HG03558 (cell line): ENCODE measurements at regions not wholly inside any gene's neighbourhood (a gene's known extent, or its start where the extent isn't known, plus 50 kb on each side); places are given as distances from the start of the nearest gene placed in this dataset.

Source experiments
- ATAC-seq: cut with Tn5 transposase; IDR thresholded peaks from one replicate; pipeline ENCODE4 v1.9.1; 2021; ENCODE audit warnings: moderate number of reproducible peaks; ENCODE audit not compliant: unreplicated experiment; ENCODE audit errors: extremely low read depth

- ATAC-seq = no peak
Measured at GRCh38 chr20:24738058-24738775, 210.9 kb upstream of the CST7 start.

GRCh38 chr20:24738981-24739633 lies 210.0 kb upstream of the CST7 start:
- ATAC-seq = no peak

DNA sequence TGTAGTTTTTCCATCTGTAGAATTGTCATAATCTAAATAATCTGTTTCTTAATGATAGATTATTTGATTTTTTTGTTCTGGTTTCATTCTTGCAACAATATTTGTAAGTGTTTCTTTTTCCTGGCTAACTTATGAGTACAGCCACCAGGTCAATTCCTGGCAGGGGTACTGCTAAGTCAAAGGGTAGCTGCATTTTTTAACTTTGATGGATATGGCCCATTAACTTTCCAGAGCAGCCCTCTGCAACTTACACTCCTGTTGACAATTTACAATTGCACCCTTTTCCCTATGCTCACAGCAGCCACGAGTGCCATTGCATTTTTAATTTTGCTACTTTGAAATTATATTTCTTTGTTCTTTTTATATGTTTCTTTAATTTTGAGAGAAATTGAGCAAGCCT lies 209.3 kb upstream of the CST7 start:
- no peak for ATAC-seq

DNA sequence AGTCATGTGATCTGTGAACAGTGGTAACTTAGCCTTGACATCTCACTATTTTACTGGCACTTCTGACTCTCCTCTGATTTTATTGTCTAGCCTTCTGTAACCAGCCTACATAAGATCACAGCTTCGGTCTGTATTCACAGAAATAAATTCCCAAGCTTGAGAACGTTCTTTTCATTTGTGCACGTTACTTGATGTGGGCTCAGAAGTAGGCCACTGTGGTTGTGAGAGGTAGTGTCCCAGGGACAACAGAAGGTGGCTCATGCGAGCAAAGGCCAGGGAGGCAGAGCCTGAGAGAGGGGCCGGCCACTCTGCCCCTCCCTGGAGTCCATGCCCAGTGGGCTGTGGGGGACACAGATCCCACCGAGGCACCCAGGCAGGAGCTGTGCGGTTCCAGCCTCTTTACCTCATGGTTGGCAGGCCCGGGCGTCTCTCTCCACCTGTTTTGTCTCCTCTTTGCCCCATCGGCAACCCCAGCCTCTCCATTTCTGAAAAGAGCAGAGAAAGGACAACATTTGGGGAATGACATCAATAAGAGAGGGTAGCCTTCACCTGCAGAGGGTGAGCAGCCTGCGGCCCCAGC lies 207.5 kb upstream of the CST7 start:
- ATAC-seq = no peak

- ATAC-seq = no peak
Measured at GRCh38 chr20:24742436-24742835, 206.6 kb upstream of the CST7 start.

- ATAC-seq = no peak
Measured at GRCh38 chr20:24742989-24743388, 206.1 kb upstream of the CST7 start.

DNA sequence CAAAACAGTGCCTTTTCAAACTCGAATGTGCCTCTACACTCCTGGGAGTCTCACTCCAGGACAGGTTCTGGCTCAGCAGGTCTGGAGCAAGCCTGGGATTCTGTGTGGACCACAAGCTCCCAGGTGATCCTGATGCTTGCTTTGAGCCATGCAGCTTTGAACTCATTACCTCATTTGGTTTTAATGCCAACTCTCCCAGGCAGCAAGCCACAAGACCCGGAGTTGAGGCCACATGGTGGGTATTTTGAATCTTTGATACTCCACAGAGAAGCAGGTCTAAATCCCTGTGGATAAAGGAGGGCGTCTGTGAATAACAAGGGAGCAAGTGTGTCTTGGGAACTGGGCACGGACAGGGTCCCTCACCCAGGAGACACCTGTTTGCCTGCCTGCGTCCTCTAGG lies 205.4 kb upstream of the CST7 start:
- ATAC-seq = no peak

GRCh38 chr20:24744747-24745146 lies 204.3 kb upstream of the CST7 start:
- ATAC-seq = no peak

DNA sequence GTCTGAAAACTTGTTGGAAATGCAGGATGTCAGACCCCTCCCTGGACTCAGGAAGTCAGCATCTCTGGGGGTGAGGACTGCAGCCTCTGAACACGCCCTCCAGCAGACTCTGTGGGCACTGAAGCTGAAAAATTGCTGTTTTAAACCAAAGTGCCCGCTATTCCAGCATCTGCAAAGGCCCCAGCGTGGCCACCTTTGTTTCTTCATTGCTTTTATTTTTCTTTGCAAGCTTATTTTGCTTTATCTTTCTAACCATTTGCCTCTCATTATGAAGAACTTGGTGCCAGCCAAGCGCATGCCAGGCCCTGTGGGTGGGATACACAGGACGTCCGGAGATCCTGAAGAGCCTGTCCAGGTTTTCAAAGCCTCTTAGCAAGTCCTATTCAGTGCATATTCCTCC lies 203.9 kb upstream of the CST7 start:
- no peak for ATAC-seq

- no peak for ATAC-seq
Measured at GRCh38 chr20:24745617-24746350, 203.3 kb upstream of the CST7 start.

GRCh38 chr20:24746351-24746685 lies 202.8 kb upstream of the CST7 start:
- ATAC-seq = no peak

GRCh38 chr20:24747010-24747712 lies 201.9 kb upstream of the CST7 start:
- ATAC-seq = no peak

DNA sequence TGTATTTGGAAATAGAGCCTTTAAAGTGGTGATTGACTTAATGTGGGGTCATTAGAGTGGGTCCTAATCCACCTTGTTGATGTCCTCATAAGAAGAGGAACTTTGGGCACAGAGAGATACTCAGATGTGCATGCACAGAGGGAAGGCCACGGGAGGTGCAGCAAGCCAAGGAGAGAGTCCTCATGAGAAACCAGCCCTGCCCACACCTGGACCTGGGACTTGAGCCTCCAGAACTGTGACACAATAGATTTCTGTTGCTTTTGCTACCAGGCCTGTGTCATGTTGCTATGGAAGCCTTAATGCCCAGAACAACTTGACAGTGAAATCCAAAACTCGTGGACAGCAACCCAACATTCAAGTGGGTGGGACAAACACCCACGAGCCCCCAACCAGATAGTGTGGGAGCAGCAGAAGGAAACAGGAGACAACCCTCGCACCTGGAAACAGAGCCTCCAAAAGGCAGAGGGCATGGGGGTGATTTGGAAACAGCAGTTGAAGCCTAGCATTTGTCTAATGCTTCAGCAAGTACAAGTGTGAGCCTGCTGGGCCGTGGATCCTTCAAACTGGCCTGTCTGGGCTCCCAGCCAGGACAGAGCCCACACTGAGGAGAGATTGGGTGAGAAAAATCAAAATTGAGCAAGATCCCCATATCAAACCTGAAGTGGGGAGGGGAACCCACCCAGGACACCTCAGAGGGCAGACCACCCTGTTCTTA lies 201.0 kb upstream of the CST7 start:
- no peak for ATAC-seq

GRCh38 chr20:24751551-24751950 lies 197.5 kb upstream of the CST7 start:
- no peak for ATAC-seq

DNA sequence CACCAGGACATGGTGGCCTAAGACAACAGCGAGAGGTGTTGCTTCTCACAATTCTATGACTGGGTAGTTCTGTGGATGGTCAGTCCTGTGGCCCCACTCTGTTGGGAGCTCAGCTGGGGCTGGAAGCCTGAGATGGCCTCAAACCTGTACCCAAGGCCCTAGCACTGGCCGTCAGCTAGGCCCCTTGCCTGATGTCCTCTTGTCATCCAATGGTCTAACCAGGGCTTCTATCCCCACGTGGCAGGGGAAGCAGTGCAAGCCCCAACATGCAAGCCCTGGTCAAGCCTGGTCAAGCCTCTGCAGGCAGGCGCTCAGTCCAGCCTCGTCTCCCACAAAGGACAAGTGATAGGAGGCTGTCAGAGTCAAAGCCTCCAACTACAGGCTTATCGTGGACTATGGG lies 196.5 kb upstream of the CST7 start:
- ATAC-seq = no peak

DNA sequence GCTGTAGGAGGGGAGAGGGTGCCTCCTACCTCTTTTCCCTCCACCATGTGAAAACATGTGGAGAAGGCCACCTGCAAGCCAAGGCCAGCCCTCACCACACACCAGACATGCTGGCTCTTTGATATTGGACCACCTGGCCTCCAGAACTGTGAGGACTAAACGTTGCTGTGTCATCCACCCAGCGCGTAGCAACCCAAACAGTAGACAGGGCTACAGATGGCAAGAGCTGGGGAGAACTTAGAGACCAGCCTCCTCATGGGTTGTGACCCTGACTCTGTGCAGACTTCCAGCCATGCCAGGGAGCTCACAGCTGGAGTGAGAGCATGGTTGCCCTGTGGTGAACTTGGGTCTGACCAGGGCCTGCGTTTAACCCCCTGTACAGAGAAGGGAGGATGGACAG lies 195.9 kb upstream of the CST7 start:
- ATAC-seq = no peak

DNA sequence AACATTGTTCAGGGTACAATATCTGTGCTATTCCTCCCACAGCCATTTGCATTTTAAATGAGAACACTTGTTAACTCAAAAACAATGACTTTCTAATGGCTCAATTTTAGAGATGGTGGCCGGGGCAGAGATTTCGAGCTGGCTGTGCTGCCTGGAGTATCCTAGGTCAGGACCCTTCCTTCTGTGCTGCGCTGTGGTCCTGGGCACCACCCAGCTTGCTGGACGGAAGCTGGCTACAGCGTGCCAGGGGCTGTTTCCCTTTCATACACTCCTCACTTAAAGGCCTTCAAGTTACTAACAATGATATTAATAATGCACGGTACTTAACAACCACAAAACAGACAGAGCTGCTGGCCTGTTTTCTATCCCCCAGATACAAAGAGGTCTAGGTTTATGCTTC lies 194.4 kb upstream of the CST7 start:
- ATAC-seq = no peak

GRCh38 chr20:24755411-24755922 lies 193.6 kb upstream of the CST7 start:
- ATAC-seq = no peak

- ATAC-seq = no peak
Measured at GRCh38 chr20:24756292-24757025, 192.6 kb upstream of the CST7 start.
